HG03139 (cell line): ENCODE measurements at regions not wholly inside any gene's neighbourhood (a gene's known extent, or its start where the extent isn't known, plus 50 kb on each side); places are given as distances from the start of the nearest gene placed in this dataset.

Source experiments
- ATAC-seq: cut with Tn5 transposase; IDR thresholded peaks from one replicate; pipeline ENCODE4 v1.9.1; 2021; ENCODE audit not compliant: unreplicated experiment

- ATAC-seq, result no peak
Observed at GRCh38 chr10:52642208-52642607, 130.4 kb downstream of the MBL2 start.

- peak; percentile 84 for ATAC-seq
Observed at GRCh38 chr10:52644373-52645186, 128.0 kb downstream of the MBL2 start.

GRCh38 chr10:52645187-52645758, 127.3 kb downstream of the MBL2 start:
- ATAC-seq, result no peak

GRCh38 chr10:52649511-52649910, 123.1 kb downstream of the MBL2 start:
- no peak for ATAC-seq

DNA sequence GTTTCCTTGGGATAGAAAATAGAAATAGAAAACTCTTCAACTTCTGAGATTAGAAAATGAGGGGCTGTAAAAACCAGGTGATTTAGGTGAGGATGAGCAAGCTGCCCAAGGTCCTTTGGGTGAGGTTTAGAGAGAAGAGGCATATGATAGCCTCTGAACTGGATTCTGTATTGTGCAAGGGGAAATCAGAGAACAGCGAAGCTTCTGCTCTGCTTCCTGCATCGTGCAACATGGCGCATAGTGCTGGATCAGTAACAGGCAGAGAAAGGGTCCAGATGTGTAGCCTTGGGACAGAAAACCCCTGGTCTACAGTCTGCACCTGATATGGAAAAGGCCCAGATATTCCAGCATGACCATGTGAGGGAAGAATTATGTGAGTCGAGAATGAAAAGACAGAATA, 121.7 kb downstream of the MBL2 start:
- ATAC-seq, result no peak

- ATAC-seq, result no peak
Observed at GRCh38 chr10:52651293-52651692, 121.3 kb downstream of the MBL2 start.

DNA sequence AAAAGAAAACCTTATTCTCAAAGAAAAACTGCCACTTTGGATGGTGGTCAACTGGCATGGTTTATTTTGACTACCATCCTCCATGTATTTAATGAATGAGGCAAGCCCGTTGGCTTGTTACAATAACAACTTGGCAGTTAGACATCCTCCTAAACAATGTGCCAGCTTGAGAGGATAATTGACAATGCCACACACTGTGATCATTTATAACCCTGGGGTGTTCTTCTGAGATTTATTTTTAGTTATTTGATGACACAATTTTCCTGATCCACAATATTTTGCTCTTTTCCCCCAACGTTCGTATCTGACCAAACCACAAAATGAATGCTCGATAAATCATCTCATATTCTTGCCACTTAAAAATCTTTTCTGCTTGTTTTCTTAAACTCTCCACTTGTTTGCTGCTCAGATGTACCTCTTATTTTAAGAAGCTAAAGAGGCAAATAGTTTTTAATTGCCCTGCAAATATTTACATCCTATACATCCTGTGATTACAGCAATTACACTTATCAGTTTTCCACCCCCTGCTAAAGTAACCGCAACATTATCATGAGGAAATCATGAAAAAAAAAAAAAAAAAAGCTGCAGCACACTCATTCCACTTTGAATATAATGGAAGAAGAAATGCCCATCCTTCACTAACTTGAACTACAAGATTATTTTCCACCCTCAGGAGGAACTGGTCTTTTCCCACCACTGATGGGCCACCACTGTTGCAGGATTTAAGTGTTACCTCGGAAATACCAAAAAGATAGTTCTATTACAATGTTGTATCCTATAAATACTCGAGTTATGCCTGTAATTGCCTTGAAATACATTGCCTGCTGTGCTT, 119.9 kb downstream of the MBL2 start:
- ATAC-seq, result no peak

DNA sequence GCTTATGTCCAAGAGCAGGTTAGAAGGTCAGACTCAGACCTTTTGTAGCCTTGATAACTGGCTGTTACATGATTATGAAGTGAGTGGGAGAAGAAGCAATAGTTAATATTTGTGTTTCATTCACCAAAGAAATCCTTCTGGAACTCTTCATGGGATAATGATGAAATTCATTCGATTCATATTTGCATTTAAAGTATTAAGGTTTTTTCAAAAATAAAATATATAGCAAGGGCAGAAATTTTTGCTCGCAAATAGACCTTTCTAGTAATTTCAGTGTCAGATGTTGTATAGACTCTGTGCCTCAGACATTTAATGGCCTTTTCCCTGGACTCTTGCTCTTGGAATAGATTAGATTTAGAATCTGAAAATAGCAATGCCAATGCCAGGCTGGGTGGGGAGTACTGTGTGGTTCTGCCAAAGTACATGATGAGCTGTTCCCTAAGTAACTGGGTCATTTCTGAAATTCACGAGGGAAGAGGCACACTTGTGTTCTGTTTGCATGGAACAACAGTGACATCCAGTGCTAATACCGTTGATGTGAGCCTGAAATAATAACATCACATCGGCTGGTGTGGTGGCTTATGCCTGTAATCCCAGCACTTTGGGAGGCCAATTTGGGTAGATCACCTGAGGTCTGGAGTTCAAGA, 119.2 kb downstream of the MBL2 start:
- ATAC-seq, result no peak

- ATAC-seq, result no peak
Observed at GRCh38 chr10:52654201-52654600, 118.4 kb downstream of the MBL2 start.

DNA sequence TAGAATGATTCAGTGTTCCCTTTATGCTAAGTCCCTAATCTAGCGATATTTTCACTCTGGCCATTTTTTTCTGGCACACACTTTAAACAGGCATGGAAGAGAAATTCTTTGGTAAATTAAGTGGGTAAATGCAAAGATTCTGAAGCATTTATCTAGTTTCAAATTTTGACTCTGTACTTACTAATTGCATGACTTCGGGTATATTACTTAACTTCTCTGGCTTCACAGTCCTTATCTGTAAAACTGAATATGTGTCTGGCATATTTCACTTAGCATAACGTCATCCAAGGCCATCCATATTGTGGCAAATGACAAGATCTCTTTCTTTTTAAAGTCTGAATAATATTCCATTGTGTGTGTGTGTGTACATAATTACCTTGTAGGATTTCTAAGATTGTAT, 114.5 kb downstream of the MBL2 start:
- no peak for ATAC-seq

GRCh38 chr10:52659085-52659484, 113.5 kb downstream of the MBL2 start:
- ATAC-seq, result no peak

GRCh38 chr10:52662256-52662655, 110.3 kb downstream of the MBL2 start:
- no peak for ATAC-seq

DNA sequence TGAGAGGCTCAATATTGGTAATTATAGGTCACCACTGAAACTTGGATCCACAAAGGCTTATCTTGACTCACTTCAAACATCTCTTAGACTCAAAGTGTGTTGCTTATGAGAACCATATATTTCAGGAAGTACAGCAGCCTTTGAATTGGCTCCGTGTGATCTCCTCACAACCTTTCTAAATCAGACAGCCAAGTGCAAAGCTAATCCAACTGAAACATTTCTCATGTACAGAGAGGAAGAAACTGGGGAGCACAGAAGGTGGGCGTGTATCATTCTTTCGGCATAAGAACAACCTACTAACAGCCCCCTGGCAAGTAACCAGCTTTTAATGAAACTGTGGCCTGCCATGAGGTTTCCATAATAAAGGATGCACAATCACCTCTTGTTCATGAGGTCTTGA, 109.4 kb downstream of the MBL2 start:
- ATAC-seq, result no peak

- no peak for ATAC-seq
Observed at GRCh38 chr10:52664629-52665028, 108.0 kb downstream of the MBL2 start.

GRCh38 chr10:52665821-52666220, 106.8 kb downstream of the MBL2 start:
- ATAC-seq, result no peak

DNA sequence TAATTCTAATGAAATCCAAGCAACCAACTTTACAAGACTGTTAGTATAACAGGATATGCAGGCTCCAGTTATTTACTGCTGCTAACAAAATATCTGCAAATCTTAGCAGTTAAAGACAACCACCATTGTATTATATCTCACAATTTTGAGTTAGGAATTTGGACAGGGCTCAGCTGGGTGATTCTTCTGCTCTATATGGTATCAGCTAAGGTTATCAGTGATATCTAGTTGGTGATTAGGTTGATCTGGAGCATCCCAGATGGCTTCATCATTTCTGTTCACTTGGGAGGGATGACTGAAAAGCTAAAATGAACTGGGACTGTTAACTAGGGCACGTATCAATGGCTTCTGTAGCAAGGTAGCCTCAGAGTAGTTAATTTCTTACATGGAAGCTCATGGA, 105.7 kb downstream of the MBL2 start:
- ATAC-seq, result no peak

DNA sequence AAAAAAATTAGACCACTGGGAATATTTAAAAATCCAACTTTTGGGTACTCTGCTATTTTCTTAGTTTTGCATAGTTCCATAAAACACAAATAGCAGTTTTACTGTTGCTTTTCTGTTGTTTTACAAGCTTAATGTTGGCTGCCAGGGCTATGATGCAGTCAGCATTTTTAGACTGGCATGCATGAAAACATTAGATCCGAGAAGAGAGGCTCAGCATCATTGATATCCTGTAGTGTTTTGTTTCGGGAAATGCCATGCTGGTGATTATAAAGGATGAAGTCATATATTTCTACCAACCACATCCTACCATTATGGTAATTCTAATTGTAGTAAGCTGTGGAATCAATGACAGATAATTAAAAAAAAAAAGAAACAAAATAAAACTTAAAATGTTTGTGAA, 104.6 kb downstream of the MBL2 start:
- ATAC-seq, result no peak

- no peak for ATAC-seq
Observed at GRCh38 chr10:52672880-52673279, 99.7 kb downstream of the MBL2 start.

DNA sequence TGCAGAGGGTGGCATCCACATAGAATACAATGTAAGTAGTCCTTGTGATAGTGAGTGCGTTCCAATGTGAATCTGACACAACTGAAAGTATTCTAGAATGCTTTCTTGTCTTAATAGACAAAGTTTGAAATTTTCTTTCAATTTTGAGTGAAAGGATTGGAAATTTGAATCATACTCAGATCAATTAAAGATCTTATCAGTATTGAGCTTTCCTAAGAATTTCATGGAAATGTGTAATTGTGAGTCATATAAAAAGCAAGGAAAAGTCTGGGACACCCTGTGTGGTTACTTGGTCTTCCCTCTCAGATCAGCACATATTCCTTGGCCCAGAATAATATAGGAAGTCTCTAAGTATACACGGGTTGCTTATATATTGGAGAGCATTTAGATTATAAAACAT, 99.1 kb downstream of the MBL2 start:
- ATAC-seq, result no peak

DNA sequence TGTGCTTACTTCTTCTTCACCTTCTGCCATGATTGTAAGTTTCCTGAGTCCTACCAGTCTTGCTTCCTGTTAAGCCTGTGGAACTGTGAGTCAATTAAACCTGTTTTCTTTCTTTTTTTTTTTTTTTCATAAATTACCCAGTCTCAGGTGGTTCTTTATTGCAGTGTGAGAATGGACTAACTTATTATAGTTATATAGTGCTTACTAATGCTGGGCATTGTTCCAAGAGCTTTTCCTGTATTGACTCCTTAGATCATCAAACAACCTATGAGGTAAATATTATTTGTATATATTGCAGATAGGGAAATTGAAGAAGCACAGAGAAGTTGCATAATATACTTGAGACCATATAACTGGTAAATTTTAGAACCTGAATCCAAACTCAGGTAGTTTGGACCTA, 98.1 kb downstream of the MBL2 start:
- no peak for ATAC-seq

- ATAC-seq, result no peak
Observed at GRCh38 chr10:52677086-52677485, 95.5 kb downstream of the MBL2 start.
